ENCODE measurements at regions not wholly inside any gene's neighbourhood (a gene's known extent, or its start where the extent isn't known, plus 50 kb on each side); places are given as distances from the start of the nearest gene placed in this dataset.
"Not testable (repeated sequence)": the region's sequence is repeated elsewhere in the genome, so short reads cannot be mapped to it uniquely, and the experiment has no call there.

GRCh38 chr5:75823811-75824210 lies 106.6 kb upstream of the POC5 start:
- H3K36me3 Mint-ChIP-seq, result no peaks in the 10 kb centered on the region
- H3K9me3 Mint-ChIP-seq, result no peaks in the 10 kb centered on the region
- DNase-seq (ENCODE audit: low spot score in 2 of 2) (no peak), ATAC-seq (no peak)
- H3K27ac Mint-ChIP-seq, result no peak overlapping the region

- DNase-seq (ENCODE audit: low spot score in 2 of 2) (no peak), ATAC-seq (no peak)
- peaks cover 0 to 6% of the 10 kb centered on the region in 2 donors for H3K36me3 Mint-ChIP-seq
- H3K27ac Mint-ChIP-seq, result no peak overlapping the region
- peaks cover 5% of the 10 kb centered on the region in 2 donors for H3K9me3 Mint-ChIP-seq
These were observed 101.4 kb upstream of the POC5 start for GRCh38 chr5:75818661-75819060.

- peaks cover 8 to 36% of the 10 kb centered on the region in 2 donors for H3K36me3 Mint-ChIP-seq
- not testable (repeated sequence) for ATAC-seq; H3K27ac Mint-ChIP-seq; DNase-seq (ENCODE audit: low spot score in 2 of 2)
- peaks cover 11 to 22% of the 10 kb centered on the region in 2 donors for H3K9me3 Mint-ChIP-seq
These were observed 82.5 kb upstream of the POC5 start for GRCh38 chr5:75799695-75800094.

- ATAC-seq; DNase-seq (ENCODE audit: low spot score in 2 of 2); H3K27ac Mint-ChIP-seq: not testable (repeated sequence)
- H3K36me3 Mint-ChIP-seq, result peaks cover 0 to 31% of the 10 kb centered on the region in 2 donors
- H3K9me3 Mint-ChIP-seq, result peaks cover 27 to 34% of the 10 kb centered on the region in 2 donors
These were observed 52.1 kb upstream of the POC5 start for GRCh38 chr5:75769338-75769737.
